Fibroblast of lung (primary cell): ENCODE measurements at regions not wholly inside any gene's neighbourhood (a gene's known extent, or its start where the extent isn't known, plus 50 kb on each side); places are given as distances from the start of the nearest gene placed in this dataset.

Experiments used
- DNase-seq, 2 donors: peaks; one replicate each; pipeline versions ENCODE4 v3.0.0 to v3.0.0-alpha.2; 2010; ENCODE audit warnings: low read depth in 2 of 2
- H2AFZ ChIP-seq: 2 replicates; pipeline ENCODE4 v1.5.1; 2012; ENCODE audit warnings: low read length, control low read depth, inconsistent platforms
- H3K27ac ChIP-seq: 2 replicates; pipeline ENCODE4 v1.5.1; 2011; ENCODE audit warnings: low read length, control low read depth; ENCODE audit not compliant: insufficient read depth
- H3K27me3 ChIP-seq: 2 replicates; pipeline ENCODE4 v1.5.1; 2011; ENCODE audit warnings: mild to moderate bottlenecking, low read length; ENCODE audit not compliant: control insufficient read depth, insufficient read depth
- H3K36me3 ChIP-seq: 2 replicates; pipeline ENCODE4 v1.5.1; 2011; ENCODE audit warnings: low read length; ENCODE audit not compliant: control insufficient read depth, insufficient read depth
- H3K4me1 ChIP-seq: 2 replicates; pipeline ENCODE4 v1.5.1; 2011; ENCODE audit warnings: low read length; ENCODE audit not compliant: control insufficient read depth, insufficient read depth; ENCODE audit errors: extremely low read depth
- H3K4me2 ChIP-seq: 2 replicates; pipeline ENCODE4 v1.5.1; 2011; ENCODE audit warnings: low read length, control low read depth; ENCODE audit not compliant: insufficient read depth; ENCODE audit errors: extremely low read depth
- H3K4me3 ChIP-seq, 4 experiments: fragments of 200-600 bp in 1 of 4; sonication (generic) in 1 of 4; replicated peaks in 1 of 4; 2 replicates each; pipeline ENCODE4 v1.5.1; 2011 to 2016; ENCODE audit warnings: low read length in 4 of 4, low read depth in 3 of 4, mild to moderate bottlenecking in 3 of 4, control low read depth in 2 of 4, inconsistent platforms in 1 of 4, mixed read lengths in 1 of 4; ENCODE audit not compliant: insufficient read depth in 1 of 4; ENCODE audit errors: control extremely low read depth in 1 of 4
- H3K79me2 ChIP-seq: 2 replicates; pipeline ENCODE4 v1.5.1; 2012; ENCODE audit warnings: mild to moderate bottlenecking, low read length, inconsistent platforms; ENCODE audit not compliant: control insufficient read depth, insufficient read depth
- H3K9ac ChIP-seq: 2 replicates; pipeline ENCODE4 v1.5.1; 2011; ENCODE audit warnings: mild to moderate bottlenecking, low read length, control low read depth; ENCODE audit not compliant: insufficient read depth
- H3K9me3 ChIP-seq: 2 replicates; pipeline ENCODE4 v1.5.1; 2012; ENCODE audit warnings: low read depth, low read length; ENCODE audit not compliant: control insufficient read depth, insufficient read depth
- H4K20me1 ChIP-seq: 2 replicates; pipeline ENCODE4 v1.5.1; 2011; ENCODE audit warnings: low read length; ENCODE audit not compliant: control insufficient read depth, insufficient read depth; ENCODE audit errors: extremely low read depth
- CTCF ChIP-seq, 2 donors: IDR thresholded peaks in 1 of 2; conservative IDR thresholded peaks in 1 of 2; 1 replicate in 1 of 2; 2 replicates in 1 of 2; pipeline ENCODE4 v1.5.1; 2011 to 2012; ENCODE audit warnings: low read length in 2 of 2, control low read depth in 1 of 2, inconsistent platforms in 1 of 2, low read depth in 1 of 2, mild to moderate bottlenecking in 1 of 2
- EZH2 ChIP-seq: IDR thresholded peaks from 2 replicates; pipeline ENCODE4 v1.5.1; 2012; ENCODE audit warnings: low read length, control low read depth, mild to moderate bottlenecking; ENCODE audit errors: missing control alignments

- Histone ChIP-seq H3K4me3 (no peak overlapping the region), H3K9me3 (no peaks in the 10 kb centered on the region), H3K27me3 (no peaks in the 10 kb centered on the region), H3K9ac (no peak overlapping the region), H3K27ac (no peak overlapping the region), H3K4me2 (no peak overlapping the region), H3K4me1 (peaks cover 6% of the 10 kb centered on the region), H2AFZ (no peak overlapping the region), H3K36me3 (no peaks in the 10 kb centered on the region), H4K20me1 (no peaks in the 10 kb centered on the region), H3K79me2 (no peaks in the 10 kb centered on the region)
- no peak for DNase-seq
- no peak for TF ChIP-seq EZH2
- no peak for TF ChIP-seq CTCF (conservative IDR thresholded peaks at IDR 0.05 in 1 of 2, IDR thresholded peaks at IDR 0.05 in 1 of 2; ENCODE audit: low read depth in 1 of 2, low read length in 2 of 2)
Measured at GRCh38 chr20:53695797-53696527, 102.3 kb upstream of the ZNF217 start.

GRCh38 chr20:53693262-53693871, 99.7 kb upstream of the ZNF217 start:
- Histone ChIP-seq H3K4me1 (peaks cover 6% of the 10 kb centered on the region), H3K4me2 (no peak overlapping the region), H3K36me3 (no peaks in the 10 kb centered on the region), H3K27ac (no peak overlapping the region), H3K9me3 (no peaks in the 10 kb centered on the region), H4K20me1 (no peaks in the 10 kb centered on the region), H3K4me3 (no peak overlapping the region), H3K9ac (no peak overlapping the region), H3K27me3 (no peaks in the 10 kb centered on the region), H3K79me2 (no peaks in the 10 kb centered on the region), H2AFZ (no peak overlapping the region)
- no peak for TF ChIP-seq EZH2
- no peak for TF ChIP-seq CTCF (conservative IDR thresholded peaks at IDR 0.05 in 1 of 2, IDR thresholded peaks at IDR 0.05 in 1 of 2; ENCODE audit: low read depth in 1 of 2, low read length in 2 of 2)
- no peak for DNase-seq

GRCh38 chr20:53692465-53693067, 98.9 kb upstream of the ZNF217 start:
- peak overlapping the region; percentile 61 for H3K27ac ChIP-seq
- H3K9me3 ChIP-seq, result no peaks in the 10 kb centered on the region
- H3K36me3 ChIP-seq, result no peaks in the 10 kb centered on the region
- H3K27me3 ChIP-seq, result no peaks in the 10 kb centered on the region
- no peaks in the 10 kb centered on the region for H3K79me2 ChIP-seq
- peaks cover 6% of the 10 kb centered on the region for H3K4me1 ChIP-seq
- H2AFZ ChIP-seq, result no peak overlapping the region
- no peak for TF ChIP-seq CTCF (conservative IDR thresholded peaks at IDR 0.05 in 1 of 2, IDR thresholded peaks at IDR 0.05 in 1 of 2; ENCODE audit: low read depth in 1 of 2, low read length in 2 of 2)
- TF ChIP-seq EZH2, result no peak
- peak; percentile 87 to 96 for DNase-seq
- no peaks in the 10 kb centered on the region for H4K20me1 ChIP-seq
- no peak overlapping the region for H3K4me3 ChIP-seq
- H3K9ac ChIP-seq, result peak overlapping the region; percentile 20
- H3K4me2 ChIP-seq, result peak overlapping the region; percentile 23
